ENCODE measurements at regions not wholly inside any gene's neighbourhood (a gene's known extent, or its start where the extent isn't known, plus 50 kb on each side); places are given as distances from the start of the nearest gene placed in this dataset.

- Histone ChIP-seq H3K36me3 (ENCODE audit: control insufficient read depth, low read length) (no peaks in the 10 kb centered on the region), H4K20me1 (ENCODE audit: control insufficient read depth, insufficient read depth, low read depth, low read length) (no peaks in the 10 kb centered on the region), H3K4me3 (ENCODE audit: low read length) (no peak overlapping the region), H3F3A (ENCODE audit: control insufficient read depth, insufficient read depth) (no peaks in the 10 kb centered on the region), H3K27me3 (ENCODE audit: control insufficient read depth, low read length) (no peaks in the 10 kb centered on the region), H3K4me1 (ENCODE audit: control insufficient read depth, low read length) (no peaks in the 10 kb centered on the region), H3K79me2 (ENCODE audit: control insufficient read depth, low read length) (no peaks in the 10 kb centered on the region), H3K9me2 (replicated peaks; ENCODE audit: control insufficient read depth, low read length) (no peaks in the 10 kb centered on the region), H3K27ac (ENCODE audit: low read depth, low read length) (no peak overlapping the region), H3K9me3 (ENCODE audit: control insufficient read depth, insufficient read depth, low read length) (no peaks in the 10 kb centered on the region), H3K4me2 (ENCODE audit: low read length) (no peak overlapping the region)
- no peak for TF ChIP-seq EZH2phosphoT487 (IDR thresholded peaks at IDR 0.05; ENCODE audit: borderline replicate concordance, low read length)
- no peak for TF ChIP-seq CTCF (IDR thresholded peaks at IDR 0.05; ENCODE audit: low read depth, low read length, poor library complexity, severe bottlenecking)
Measured at GRCh38 chr18:78773303-78773755, 206.3 kb upstream of the SALL3 start.

- Histone ChIP-seq H3K79me2 (ENCODE audit: control insufficient read depth, low read length) (no peaks in the 10 kb centered on the region), H3F3A (ENCODE audit: control insufficient read depth, insufficient read depth) (no peaks in the 10 kb centered on the region), H3K36me3 (ENCODE audit: control insufficient read depth, low read length) (no peaks in the 10 kb centered on the region), H3K9me2 (replicated peaks; ENCODE audit: control insufficient read depth, low read length) (no peaks in the 10 kb centered on the region), H3K4me2 (ENCODE audit: low read length) (no peak overlapping the region), H3K27me3 (ENCODE audit: control insufficient read depth, low read length) (no peaks in the 10 kb centered on the region), H3K4me3 (ENCODE audit: low read length) (no peak overlapping the region), H3K4me1 (ENCODE audit: control insufficient read depth, low read length) (no peaks in the 10 kb centered on the region), H4K20me1 (ENCODE audit: control insufficient read depth, insufficient read depth, low read depth, low read length) (no peaks in the 10 kb centered on the region), H3K9me3 (ENCODE audit: control insufficient read depth, insufficient read depth, low read length) (no peaks in the 10 kb centered on the region), H3K27ac (ENCODE audit: low read depth, low read length) (no peak overlapping the region)
- TF ChIP-seq CTCF (IDR thresholded peaks at IDR 0.05; ENCODE audit: low read depth, low read length, poor library complexity, severe bottlenecking): no peak
Measured at GRCh38 chr18:78773819-78774218, 205.8 kb upstream of the SALL3 start.

- H3K36me3 ChIP-seq (ENCODE audit: control insufficient read depth, low read length): no peaks in the 10 kb centered on the region
- no peaks in the 10 kb centered on the region for H3F3A ChIP-seq (ENCODE audit: control insufficient read depth, insufficient read depth)
- H3K4me3 ChIP-seq (ENCODE audit: low read length): no peak overlapping the region
- no peaks in the 10 kb centered on the region for H4K20me1 ChIP-seq (ENCODE audit: control insufficient read depth, insufficient read depth, low read depth, low read length)
- no peak overlapping the region for H3K27ac ChIP-seq (ENCODE audit: low read depth, low read length)
- TF ChIP-seq CTCF (IDR thresholded peaks at IDR 0.05; ENCODE audit: low read depth, low read length, poor library complexity, severe bottlenecking) (no peak), EZH2phosphoT487 (IDR thresholded peaks at IDR 0.05; ENCODE audit: borderline replicate concordance, low read length) (no peak)
- peaks cover 3% of the 10 kb centered on the region; the same call in 1 of the 2 replicates for H3K9me3 ChIP-seq (ENCODE audit: control insufficient read depth, insufficient read depth, low read length)
- H3K4me2 ChIP-seq (ENCODE audit: low read length): no peak overlapping the region
- no peaks in the 10 kb centered on the region for H3K79me2 ChIP-seq (ENCODE audit: control insufficient read depth, low read length)
- no peaks in the 10 kb centered on the region for H3K9me2 ChIP-seq (replicated peaks; ENCODE audit: control insufficient read depth, low read length)
- H3K27me3 ChIP-seq (ENCODE audit: control insufficient read depth, low read length): no peaks in the 10 kb centered on the region
- no peaks in the 10 kb centered on the region for H3K4me1 ChIP-seq (ENCODE audit: control insufficient read depth, low read length)
Measured at GRCh38 chr18:78774741-78775141, 204.9 kb upstream of the SALL3 start.

- Histone ChIP-seq H3K9me2 (replicated peaks; ENCODE audit: control insufficient read depth, low read length) (no peaks in the 10 kb centered on the region), H3K9me3 (ENCODE audit: control insufficient read depth, insufficient read depth, low read length) (peaks cover 3% of the 10 kb centered on the region; the same call in 1 of the 2 replicates), H3K27ac (ENCODE audit: low read depth, low read length) (no peak overlapping the region), H4K20me1 (ENCODE audit: control insufficient read depth, insufficient read depth, low read depth, low read length) (no peaks in the 10 kb centered on the region), H3F3A (ENCODE audit: control insufficient read depth, insufficient read depth) (no peaks in the 10 kb centered on the region), H3K79me2 (ENCODE audit: control insufficient read depth, low read length) (no peaks in the 10 kb centered on the region), H3K4me3 (ENCODE audit: low read length) (no peak overlapping the region), H3K4me1 (ENCODE audit: control insufficient read depth, low read length) (no peaks in the 10 kb centered on the region), H3K4me2 (ENCODE audit: low read length) (no peak overlapping the region), H3K27me3 (ENCODE audit: control insufficient read depth, low read length) (no peaks in the 10 kb centered on the region), H3K36me3 (ENCODE audit: control insufficient read depth, low read length) (no peaks in the 10 kb centered on the region)
- TF ChIP-seq EZH2phosphoT487 (IDR thresholded peaks at IDR 0.05; ENCODE audit: borderline replicate concordance, low read length) (no peak), CTCF (IDR thresholded peaks at IDR 0.05; ENCODE audit: low read depth, low read length, poor library complexity, severe bottlenecking) (no peak)
Measured at GRCh38 chr18:78776151-78776550, 203.5 kb upstream of the SALL3 start.
